Natural killer cell (primary cell): ENCODE measurements at regions not wholly inside any gene's neighbourhood (a gene's known extent, or its start where the extent isn't known, plus 50 kb on each side); places are given as distances from the start of the nearest gene placed in this dataset.

Source experiments
- ATAC-seq, 3 donors: fragments of 150-1000 bp in 2 of 3; fragments of 200-7000 bp in 1 of 3; cut with Tn5 transposase; 1 replicate in 1 of 3; 2 replicates in 2 of 3; pipeline ENCODE4 v1.10.0; 2021; ENCODE audit warnings: mild to moderate bottlenecking in 2 of 3, moderate library complexity in 2 of 3
- DNase-seq, 2 donors: peaks; one replicate each; pipeline versions ENCODE4 v3.0.0 to v3.0.0-alpha.2; 2013 to 2021; ENCODE audit warnings: mixed read lengths in 1 of 2
- H3K27ac ChIP-seq: one replicate; pipeline ENCODE4 v1.5.1; 2013; ENCODE audit warnings: mild to moderate bottlenecking, low read length
- H3K27me3 ChIP-seq: one replicate; pipeline ENCODE4 v1.6.1; 2013; ENCODE audit warnings: low read length; ENCODE audit not compliant: control insufficient read depth, insufficient read depth
- H3K36me3 ChIP-seq: one replicate; pipeline ENCODE4 v1.6.1; 2013; ENCODE audit warnings: low read length; ENCODE audit not compliant: control insufficient read depth, insufficient read depth
- H3K4me1 ChIP-seq: one replicate; pipeline ENCODE4 v1.6.1; 2013; ENCODE audit warnings: low read length; ENCODE audit not compliant: control insufficient read depth, insufficient read depth
- H3K4me3 ChIP-seq: one replicate; pipeline ENCODE4 v1.5.1; 2013; ENCODE audit warnings: low read length
- H3K9me3 ChIP-seq: one replicate; pipeline ENCODE4 v1.6.1; 2013; ENCODE audit warnings: low read length; ENCODE audit not compliant: control insufficient read depth, insufficient read depth
- H3K27ac Mint-ChIP-seq, 2 donors: one replicate each; pipeline ENCODE4 v1.8.0; 2022; ENCODE audit warnings: mild to moderate bottlenecking in 2 of 2, mixed read lengths in 2 of 2, moderate library complexity in 1 of 2
- H3K27me3 Mint-ChIP-seq, 2 donors: one replicate each; pipeline ENCODE4 v1.8.0; 2022; ENCODE audit warnings: low read depth in 2 of 2, mixed read lengths in 2 of 2
- H3K36me3 Mint-ChIP-seq: one replicate; pipeline ENCODE4 v1.8.0; 2022; ENCODE audit warnings: mixed read lengths
- H3K4me1 Mint-ChIP-seq, 2 donors: one replicate each; pipeline ENCODE4 v1.8.0; 2022; ENCODE audit warnings: mixed read lengths in 2 of 2
- H3K4me3 Mint-ChIP-seq: one replicate; pipeline ENCODE4 v1.8.0; 2022; ENCODE audit warnings: mild to moderate bottlenecking, moderate library complexity, mixed read lengths
- H3K9me3 Mint-ChIP-seq, 2 donors: one replicate each; pipeline ENCODE4 v1.8.0; 2022; ENCODE audit warnings: mixed read lengths in 2 of 2
- CTCF ChIP-seq: fragments of 200-600 bp; IDR thresholded peaks from one replicate; pipeline ENCODE4 v1.8.0; 2022; ENCODE audit warnings: antibody characterized with exemption
- WGBS: methylation state at CpG from one replicate; pipeline ENCODE4 v1.1.7; 2013; ENCODE audit warnings: missing lambda C conversion rate; ENCODE audit not compliant: insufficient coverage; 5-methylcytosine and 5-hydroxymethylcytosine counted together
- intact Hi-C: fragments of 100-400 bp; cut with micrococcal nuclease; formaldehyde crosslinking; loops from one replicate; pipeline ENCODE4 v1.14.2; 2022

- no peaks in the 10 kb centered on the region for H3K36me3 Mint-ChIP-seq
- H3K4me1 ChIP-seq, result no peaks in the 10 kb centered on the region
- peaks cover 4% of the 10 kb centered on the region for H3K9me3 ChIP-seq
- intact Hi-C loops, result no loop called here
- H3K27ac ChIP-seq, result no peak overlapping the region
- ATAC-seq (no peak), DNase-seq (no peak)
- no peak for TF ChIP-seq CTCF
- no peaks in the 10 kb centered on the region for H3K36me3 ChIP-seq
- H3K27ac Mint-ChIP-seq, result no peak overlapping the region
- H3K4me3 ChIP-seq, result no peak overlapping the region
- H3K27me3 ChIP-seq, result no peaks in the 10 kb centered on the region
- H3K4me1 Mint-ChIP-seq, result no peaks in the 10 kb centered on the region
- H3K27me3 Mint-ChIP-seq, result no peaks in the 10 kb centered on the region
- peaks cover 2 to 10% of the 10 kb centered on the region in 2 donors for H3K9me3 Mint-ChIP-seq
- WGBS, result 85% methylated on average over 2 of the region's 2 CpGs
- no peak overlapping the region for H3K4me3 Mint-ChIP-seq
Observed at GRCh38 chr2:163465440-163465839, 270.4 kb downstream of the FIGN start.

GRCh38 chr2:163463411-163463810 is 272.4 kb downstream of the FIGN start:
- no peak overlapping the region for H3K4me3 ChIP-seq
- Mint-ChIP-seq H3K9me3 (peaks cover 3 to 13% of the 10 kb centered on the region in 2 donors), H3K36me3 (no peaks in the 10 kb centered on the region), H3K4me1 (no peaks in the 10 kb centered on the region), H3K27me3 (no peaks in the 10 kb centered on the region), H3K27ac (no peak overlapping the region), H3K4me3 (no peak overlapping the region)
- peaks cover 4% of the 10 kb centered on the region for H3K9me3 ChIP-seq
- no peak overlapping the region for H3K27ac ChIP-seq
- WGBS, result 95% methylated on average over 3 of the region's 3 CpGs
- TF ChIP-seq CTCF, result no peak
- H3K36me3 ChIP-seq, result no peaks in the 10 kb centered on the region
- intact Hi-C loops, result no loop called here
- no peaks in the 10 kb centered on the region for H3K4me1 ChIP-seq
- DNase-seq (no peak), ATAC-seq (no peak)
- H3K27me3 ChIP-seq, result no peaks in the 10 kb centered on the region

GRCh38 chr2:163462993-163463392 is 272.8 kb downstream of the FIGN start:
- 83% methylated on average over 5 of the region's 5 CpGs for WGBS
- Histone ChIP-seq H3K9me3 (peaks cover 4% of the 10 kb centered on the region), H3K27me3 (no peaks in the 10 kb centered on the region), H3K36me3 (no peaks in the 10 kb centered on the region), H3K4me1 (no peaks in the 10 kb centered on the region), H3K4me3 (no peak overlapping the region), H3K27ac (no peak overlapping the region)
- TF ChIP-seq CTCF, result no peak
- DNase-seq (no peak), ATAC-seq (no peak)
- Mint-ChIP-seq H3K4me3 (no peak overlapping the region), H3K27ac (no peak overlapping the region), H3K27me3 (no peaks in the 10 kb centered on the region), H3K9me3 (peaks cover 3 to 13% of the 10 kb centered on the region in 2 donors), H3K36me3 (no peaks in the 10 kb centered on the region), H3K4me1 (no peaks in the 10 kb centered on the region)
- intact Hi-C loops, result no loop called here

- no peak overlapping the region for H3K27ac ChIP-seq
- peaks cover 4% of the 10 kb centered on the region for H3K9me3 ChIP-seq
- H3K36me3 ChIP-seq, result no peaks in the 10 kb centered on the region
- WGBS, result 98% methylated on average over 4 of the region's 9 CpGs
- H3K4me3 ChIP-seq, result no peak overlapping the region
- H3K4me1 Mint-ChIP-seq, result no peaks in the 10 kb centered on the region
- H3K27me3 ChIP-seq, result no peaks in the 10 kb centered on the region
- no peaks in the 10 kb centered on the region for H3K36me3 Mint-ChIP-seq
- peaks cover 9 to 21% of the 10 kb centered on the region in 2 donors for H3K9me3 Mint-ChIP-seq
- TF ChIP-seq CTCF, result no peak
- H3K27ac Mint-ChIP-seq, result no peak overlapping the region
- intact Hi-C loops, result no loop called here
- no peaks in the 10 kb centered on the region for H3K4me1 ChIP-seq
- H3K4me3 Mint-ChIP-seq, result no peak overlapping the region
- H3K27me3 Mint-ChIP-seq, result no peaks in the 10 kb centered on the region
- DNase-seq (no peak), ATAC-seq (no peak)
Observed at GRCh38 chr2:163459986-163460385, 275.8 kb downstream of the FIGN start.
